Natural killer cell (primary cell): ENCODE measurements at regions not wholly inside any gene's neighbourhood (a gene's known extent, or its start where the extent isn't known, plus 50 kb on each side); places are given as distances from the start of the nearest gene placed in this dataset.

ENCODE experiments used
- ATAC-seq, 3 donors: fragments of 150-1000 bp in 2 of 3; fragments of 200-7000 bp in 1 of 3; cut with Tn5 transposase; 1 replicate in 1 of 3; 2 replicates in 2 of 3; pipeline ENCODE4 v1.10.0; 2021; ENCODE audit warnings: mild to moderate bottlenecking in 2 of 3, moderate library complexity in 2 of 3
- DNase-seq, 2 donors: peaks; one replicate each; pipeline versions ENCODE4 v3.0.0 to v3.0.0-alpha.2; 2013 to 2021; ENCODE audit warnings: mixed read lengths in 1 of 2
- H3K27ac ChIP-seq: one replicate; pipeline ENCODE4 v1.5.1; 2013; ENCODE audit warnings: mild to moderate bottlenecking, low read length
- H3K27me3 ChIP-seq: one replicate; pipeline ENCODE4 v1.6.1; 2013; ENCODE audit warnings: low read length; ENCODE audit not compliant: control insufficient read depth, insufficient read depth
- H3K36me3 ChIP-seq: one replicate; pipeline ENCODE4 v1.6.1; 2013; ENCODE audit warnings: low read length; ENCODE audit not compliant: control insufficient read depth, insufficient read depth
- H3K4me1 ChIP-seq: one replicate; pipeline ENCODE4 v1.6.1; 2013; ENCODE audit warnings: low read length; ENCODE audit not compliant: control insufficient read depth, insufficient read depth
- H3K4me3 ChIP-seq: one replicate; pipeline ENCODE4 v1.5.1; 2013; ENCODE audit warnings: low read length
- H3K9me3 ChIP-seq: one replicate; pipeline ENCODE4 v1.6.1; 2013; ENCODE audit warnings: low read length; ENCODE audit not compliant: control insufficient read depth, insufficient read depth
- H3K27ac Mint-ChIP-seq, 2 donors: one replicate each; pipeline ENCODE4 v1.8.0; 2022; ENCODE audit warnings: mild to moderate bottlenecking in 2 of 2, mixed read lengths in 2 of 2, moderate library complexity in 1 of 2
- H3K27me3 Mint-ChIP-seq, 2 donors: one replicate each; pipeline ENCODE4 v1.8.0; 2022; ENCODE audit warnings: low read depth in 2 of 2, mixed read lengths in 2 of 2
- H3K36me3 Mint-ChIP-seq: one replicate; pipeline ENCODE4 v1.8.0; 2022; ENCODE audit warnings: mixed read lengths
- H3K4me1 Mint-ChIP-seq, 2 donors: one replicate each; pipeline ENCODE4 v1.8.0; 2022; ENCODE audit warnings: mixed read lengths in 2 of 2
- H3K4me3 Mint-ChIP-seq: one replicate; pipeline ENCODE4 v1.8.0; 2022; ENCODE audit warnings: mild to moderate bottlenecking, moderate library complexity, mixed read lengths
- H3K9me3 Mint-ChIP-seq, 2 donors: one replicate each; pipeline ENCODE4 v1.8.0; 2022; ENCODE audit warnings: mixed read lengths in 2 of 2
- CTCF ChIP-seq: fragments of 200-600 bp; IDR thresholded peaks from one replicate; pipeline ENCODE4 v1.8.0; 2022; ENCODE audit warnings: antibody characterized with exemption
- WGBS: methylation state at CpG from one replicate; pipeline ENCODE4 v1.1.7; 2013; ENCODE audit warnings: missing lambda C conversion rate; ENCODE audit not compliant: insufficient coverage; 5-methylcytosine and 5-hydroxymethylcytosine counted together
- intact Hi-C: fragments of 100-400 bp; cut with micrococcal nuclease; formaldehyde crosslinking; loops from one replicate; pipeline ENCODE4 v1.14.2; 2022

GRCh38 chr4:53646795-53647194 lies 55.5 kb upstream of the LNX1 start:
- no peaks in the 10 kb centered on the region for H3K4me1 ChIP-seq
- no peak overlapping the region for H3K27ac ChIP-seq
- DNase-seq (no peak), ATAC-seq (no peak)
- no peaks in the 10 kb centered on the region for H3K4me1 Mint-ChIP-seq
- no peak for TF ChIP-seq CTCF
- no peaks in the 10 kb centered on the region for H3K36me3 Mint-ChIP-seq
- H3K9me3 Mint-ChIP-seq: peaks cover 0 to 3% of the 10 kb centered on the region in 2 donors
- WGBS: 38% methylated on average over 1 of the region's 3 CpGs
- intact Hi-C loops: no loop called here
- no peak overlapping the region for H3K4me3 ChIP-seq
- H3K27me3 ChIP-seq: no peaks in the 10 kb centered on the region
- peaks cover 0 to under 1% of the 10 kb centered on the region in 2 donors for H3K27me3 Mint-ChIP-seq
- H3K4me3 Mint-ChIP-seq: no peak overlapping the region
- H3K27ac Mint-ChIP-seq: no peak overlapping the region
- H3K36me3 ChIP-seq: no peaks in the 10 kb centered on the region
- no peaks in the 10 kb centered on the region for H3K9me3 ChIP-seq

- H3K27ac ChIP-seq: no peak overlapping the region
- Mint-ChIP-seq H3K27ac (no peak overlapping the region), H3K9me3 (peaks cover 0 to 3% of the 10 kb centered on the region in 2 donors), H3K36me3 (no peaks in the 10 kb centered on the region), H3K4me1 (no peaks in the 10 kb centered on the region), H3K27me3 (peaks cover 0 to 6% of the 10 kb centered on the region in 2 donors), H3K4me3 (no peak overlapping the region)
- TF ChIP-seq CTCF: no peak
- H3K4me1 ChIP-seq: no peaks in the 10 kb centered on the region
- no peaks in the 10 kb centered on the region for H3K9me3 ChIP-seq
- 86% methylated on average over 3 of the region's 3 CpGs for WGBS
- intact Hi-C loops: no loop called here
- DNase-seq: no peak
- H3K27me3 ChIP-seq: no peaks in the 10 kb centered on the region
- no peak overlapping the region for H3K4me3 ChIP-seq
- ATAC-seq: no peak
- H3K36me3 ChIP-seq: no peaks in the 10 kb centered on the region
Measured at GRCh38 chr4:53645108-53645507, 53.8 kb upstream of the LNX1 start.

GRCh38 chr4:53644607-53645006 lies 53.3 kb upstream of the LNX1 start:
- no peaks in the 10 kb centered on the region for H3K36me3 Mint-ChIP-seq
- DNase-seq: no peak
- H3K27me3 Mint-ChIP-seq: peaks cover 0 to 6% of the 10 kb centered on the region in 2 donors
- intact Hi-C loops: no loop called here
- H3K4me1 Mint-ChIP-seq: no peaks in the 10 kb centered on the region
- ATAC-seq: no peak
- no peaks in the 10 kb centered on the region for H3K4me1 ChIP-seq
- H3K36me3 ChIP-seq: no peaks in the 10 kb centered on the region
- peaks cover 0 to 3% of the 10 kb centered on the region in 2 donors for H3K9me3 Mint-ChIP-seq
- no peak overlapping the region for H3K4me3 ChIP-seq
- H3K9me3 ChIP-seq: no peaks in the 10 kb centered on the region
- H3K4me3 Mint-ChIP-seq: no peak overlapping the region
- no peak for TF ChIP-seq CTCF
- H3K27ac Mint-ChIP-seq: no peak overlapping the region
- no peaks in the 10 kb centered on the region for H3K27me3 ChIP-seq
- H3K27ac ChIP-seq: no peak overlapping the region
- WGBS: 86% methylated on average over 3 of the region's 3 CpGs
